ENCODE measurements at regions not wholly inside any gene's neighbourhood (a gene's known extent, or its start where the extent isn't known, plus 50 kb on each side); places are given as distances from the start of the nearest gene placed in this dataset.
"Not testable (repeated sequence)": the region's sequence is repeated elsewhere in the genome, so short reads cannot be mapped to it uniquely, and the experiment has no call there.

- no peak for DNase-seq
These were observed 671.0 kb upstream of the C16orf82 start for GRCh38 chr16:26395700-26396099.

GRCh38 chr16:26396511-26397235 is 670.1 kb upstream of the C16orf82 start:
- no peak for DNase-seq

- no peak for DNase-seq
These were observed 652.9 kb upstream of the C16orf82 start for GRCh38 chr16:26413780-26414179.

- not testable (repeated sequence) for DNase-seq
These were observed 647.3 kb upstream of the C16orf82 start for GRCh38 chr16:26419458-26419857.

GRCh38 chr16:26430618-26431017 is 636.1 kb upstream of the C16orf82 start:
- no peak for DNase-seq

GRCh38 chr16:26433807-26434206 is 632.9 kb upstream of the C16orf82 start:
- no peak for DNase-seq

- DNase-seq = no peak
These were observed 625.5 kb upstream of the C16orf82 start for GRCh38 chr16:26441178-26441577.

- no peak for DNase-seq
These were observed 624.4 kb upstream of the C16orf82 start for GRCh38 chr16:26442321-26442720.

GRCh38 chr16:26447570-26447969 is 619.2 kb upstream of the C16orf82 start:
- DNase-seq = no peak

GRCh38 chr16:26453215-26453614 is 613.5 kb upstream of the C16orf82 start:
- DNase-seq = no peak

GRCh38 chr16:26454102-26454501 is 612.6 kb upstream of the C16orf82 start:
- DNase-seq = no peak

- DNase-seq = no peak
These were observed 610.7 kb upstream of the C16orf82 start for GRCh38 chr16:26456074-26456473.

- no peak for DNase-seq
These were observed 609.6 kb upstream of the C16orf82 start for GRCh38 chr16:26457095-26457494.

- DNase-seq = no peak
These were observed 608.8 kb upstream of the C16orf82 start for GRCh38 chr16:26457882-26458281.

- DNase-seq = no peak
These were observed 602.0 kb upstream of the C16orf82 start for GRCh38 chr16:26464576-26465266.

- DNase-seq = not testable (repeated sequence)
These were observed 592.3 kb upstream of the C16orf82 start for GRCh38 chr16:26474405-26474804.

- no peak for DNase-seq
These were observed 591.1 kb upstream of the C16orf82 start for GRCh38 chr16:26475596-26475995.

- no peak for DNase-seq
These were observed 575.5 kb upstream of the C16orf82 start for GRCh38 chr16:26491101-26491670.

- DNase-seq = no peak
These were observed 574.8 kb upstream of the C16orf82 start for GRCh38 chr16:26491962-26492361.

- DNase-seq = no peak
These were observed 573.0 kb upstream of the C16orf82 start for GRCh38 chr16:26493751-26494150.

- no peak for DNase-seq
These were observed 568.8 kb upstream of the C16orf82 start for GRCh38 chr16:26497896-26498295.

- DNase-seq = no peak
These were observed 566.4 kb upstream of the C16orf82 start for GRCh38 chr16:26500326-26500725.

GRCh38 chr16:26505496-26505895 is 561.2 kb upstream of the C16orf82 start:
- DNase-seq = no peak

- DNase-seq = not testable (repeated sequence)
These were observed 557.8 kb upstream of the C16orf82 start for GRCh38 chr16:26508946-26509345.

Data from NCI-H2171 treated with DMSO at 0.1 percent for 48 hours (cell line).